ENCODE measurements at regions not wholly inside any gene's neighbourhood (a gene's known extent, or its start where the extent isn't known, plus 50 kb on each side); places are given as distances from the start of the nearest gene placed in this dataset.

DNA sequence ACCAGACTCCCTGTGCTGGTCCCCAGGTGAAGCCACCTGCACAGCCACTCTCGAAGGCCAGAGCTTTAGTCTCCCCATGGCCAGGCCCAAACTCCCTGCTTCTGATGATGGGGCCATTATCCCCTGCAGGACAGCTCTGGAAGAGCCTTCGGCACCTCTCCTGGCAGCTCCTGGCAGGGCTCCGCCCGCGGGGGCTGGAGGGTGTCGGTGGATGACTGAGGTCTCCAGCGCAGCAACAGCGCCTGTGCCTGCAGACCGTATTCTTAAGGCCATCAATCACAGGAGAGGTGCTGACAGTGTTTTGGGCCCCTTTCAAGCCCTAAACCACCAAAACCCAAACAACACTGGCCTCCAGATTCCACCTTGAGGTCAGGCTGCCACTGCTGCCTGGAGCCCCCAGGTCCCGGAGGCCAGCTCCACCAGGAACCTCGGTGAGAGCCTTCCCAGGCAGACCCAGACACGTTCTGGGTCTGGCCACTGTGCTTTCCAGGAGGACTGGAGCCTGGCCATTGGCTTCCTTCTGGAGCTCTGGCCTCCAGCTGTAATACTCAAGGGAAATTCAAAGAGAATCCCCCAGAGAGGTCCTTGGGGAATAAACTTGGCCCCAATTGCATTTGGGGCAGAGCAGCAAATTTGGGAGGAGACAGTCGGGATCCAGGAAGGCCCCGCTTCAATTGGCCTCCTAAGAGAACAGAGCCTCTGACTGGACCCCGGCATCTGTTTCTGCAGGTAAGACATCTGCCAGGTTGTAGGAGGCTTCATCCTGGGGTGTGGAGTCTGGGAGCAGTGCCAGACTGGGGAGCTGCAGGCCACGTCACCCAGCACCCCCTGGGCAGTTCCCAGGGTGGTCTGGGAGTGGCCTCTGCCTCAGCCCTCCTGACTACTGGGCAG, 210.6 kb upstream of the RTL1 start:
- H3K4me3 ChIP-seq, result no peak overlapping the region
- intact Hi-C loops (cut with DNase I), result no loop called here
- no peak overlapping the region for H3K27ac ChIP-seq
- DNase-seq, result peak; percentile 13
- H3K9me3 ChIP-seq, result no peaks in the 10 kb centered on the region
- H3K9ac ChIP-seq (ENCODE audit: low read depth in 2 of 2, low read length in 2 of 2), result no peak overlapping the region
- H3K36me3 ChIP-seq, result no peaks in the 10 kb centered on the region
- H3K27me3 ChIP-seq, result no peaks in the 10 kb centered on the region
- no peaks in the 10 kb centered on the region for H3K4me1 ChIP-seq
- TF ChIP-seq, protein P1, sequence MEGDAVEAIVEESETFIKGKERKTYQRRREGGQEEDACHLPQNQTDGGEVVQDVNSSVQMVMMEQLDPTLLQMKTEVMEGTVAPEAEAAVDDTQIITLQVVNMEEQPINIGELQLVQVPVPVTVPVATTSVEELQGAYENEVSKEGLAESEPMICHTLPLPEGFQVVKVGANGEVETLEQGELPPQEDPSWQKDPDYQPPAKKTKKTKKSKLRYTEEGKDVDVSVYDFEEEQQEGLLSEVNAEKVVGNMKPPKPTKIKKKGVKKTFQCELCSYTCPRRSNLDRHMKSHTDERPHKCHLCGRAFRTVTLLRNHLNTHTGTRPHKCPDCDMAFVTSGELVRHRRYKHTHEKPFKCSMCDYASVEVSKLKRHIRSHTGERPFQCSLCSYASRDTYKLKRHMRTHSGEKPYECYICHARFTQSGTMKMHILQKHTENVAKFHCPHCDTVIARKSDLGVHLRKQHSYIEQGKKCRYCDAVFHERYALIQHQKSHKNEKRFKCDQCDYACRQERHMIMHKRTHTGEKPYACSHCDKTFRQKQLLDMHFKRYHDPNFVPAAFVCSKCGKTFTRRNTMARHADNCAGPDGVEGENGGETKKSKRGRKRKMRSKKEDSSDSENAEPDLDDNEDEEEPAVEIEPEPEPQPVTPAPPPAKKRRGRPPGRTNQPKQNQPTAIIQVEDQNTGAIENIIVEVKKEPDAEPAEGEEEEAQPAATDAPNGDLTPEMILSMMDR (IDR thresholded peaks at IDR 0.05), result no peak

DNA sequence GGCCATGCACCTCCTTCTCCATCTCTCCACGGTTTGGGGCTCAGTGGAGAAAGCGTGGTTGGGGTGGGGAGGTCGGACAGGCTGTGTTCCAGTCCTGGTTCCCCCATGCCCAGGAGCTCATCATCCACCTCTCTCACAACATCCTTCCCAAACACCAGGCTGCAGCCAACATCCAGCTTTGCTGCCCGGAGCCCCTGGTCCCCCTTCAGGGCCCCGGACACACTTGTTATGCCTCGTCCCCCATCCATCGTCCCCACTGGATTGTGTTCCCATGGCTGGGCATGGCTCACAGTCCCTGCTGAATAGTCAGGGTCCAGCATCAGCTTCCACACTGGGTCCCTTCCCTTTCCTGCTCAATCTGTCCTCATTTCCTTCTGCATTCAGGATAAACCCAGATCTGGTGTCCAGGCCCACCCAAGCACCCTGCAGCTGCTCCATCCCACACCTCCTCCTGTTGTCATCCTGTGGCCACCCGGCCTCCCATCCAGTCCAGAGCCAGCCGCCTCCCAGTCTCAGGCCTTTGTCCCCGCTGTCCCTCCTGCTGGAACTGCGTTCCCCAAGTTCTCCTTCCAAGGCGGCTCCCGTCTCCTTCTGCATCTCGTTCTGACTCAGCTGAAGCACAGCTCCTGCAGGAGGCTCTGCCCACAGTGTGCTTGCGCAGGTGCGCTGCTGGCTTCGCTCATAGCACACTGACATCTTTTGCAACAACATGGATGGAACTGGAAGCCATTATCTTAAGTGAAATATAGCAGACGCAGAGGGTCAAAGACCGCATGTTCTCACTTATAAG, 211.4 kb upstream of the RTL1 start:
- TF ChIP-seq, protein P1 (IDR thresholded peaks at IDR 0.05), result no peak
- peak; percentile 10 for DNase-seq
- H3K27me3 ChIP-seq, result no peaks in the 10 kb centered on the region
- no peaks in the 10 kb centered on the region for H3K4me1 ChIP-seq
- H3K9me3 ChIP-seq, result no peaks in the 10 kb centered on the region
- intact Hi-C loops (cut with DNase I), result no loop called here
- H3K36me3 ChIP-seq, result no peaks in the 10 kb centered on the region
- H3K9ac ChIP-seq (ENCODE audit: low read depth in 2 of 2, low read length in 2 of 2), result no peak overlapping the region
- H3K4me3 ChIP-seq, result no peak overlapping the region
- H3K27ac ChIP-seq, result no peak overlapping the region

DNA sequence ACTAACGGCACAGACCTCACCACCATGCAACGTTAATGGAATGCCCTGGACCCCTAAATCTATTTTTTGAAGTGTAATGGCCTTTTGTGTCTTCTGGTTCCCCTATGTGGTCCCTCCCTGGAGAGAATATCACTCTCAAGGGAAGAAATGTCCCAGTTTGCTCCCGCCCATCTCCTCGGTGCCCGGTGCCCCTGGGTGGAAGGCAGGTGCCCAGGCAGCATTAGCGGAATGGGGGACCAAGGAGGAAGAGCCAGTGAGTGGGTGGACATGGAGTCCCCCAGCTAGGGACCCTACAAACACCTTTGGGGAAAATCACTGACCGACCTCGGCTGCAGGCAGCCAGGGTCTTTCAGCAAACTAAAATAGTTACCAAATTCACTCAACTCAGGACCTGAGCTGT, 212.1 kb upstream of the RTL1 start:
- no peak for DNase-seq
- Histone ChIP-seq H3K4me3 (no peak overlapping the region), H3K36me3 (no peaks in the 10 kb centered on the region), H3K9me3 (no peaks in the 10 kb centered on the region), H3K27ac (no peak overlapping the region), H3K4me1 (no peaks in the 10 kb centered on the region), H3K9ac (ENCODE audit: low read depth in 2 of 2, low read length in 2 of 2) (no peak overlapping the region), H3K27me3 (no peaks in the 10 kb centered on the region)
- intact Hi-C loops (cut with DNase I), result no loop called here
- TF ChIP-seq, protein P1 (IDR thresholded peaks at IDR 0.05), result no peak

DNA sequence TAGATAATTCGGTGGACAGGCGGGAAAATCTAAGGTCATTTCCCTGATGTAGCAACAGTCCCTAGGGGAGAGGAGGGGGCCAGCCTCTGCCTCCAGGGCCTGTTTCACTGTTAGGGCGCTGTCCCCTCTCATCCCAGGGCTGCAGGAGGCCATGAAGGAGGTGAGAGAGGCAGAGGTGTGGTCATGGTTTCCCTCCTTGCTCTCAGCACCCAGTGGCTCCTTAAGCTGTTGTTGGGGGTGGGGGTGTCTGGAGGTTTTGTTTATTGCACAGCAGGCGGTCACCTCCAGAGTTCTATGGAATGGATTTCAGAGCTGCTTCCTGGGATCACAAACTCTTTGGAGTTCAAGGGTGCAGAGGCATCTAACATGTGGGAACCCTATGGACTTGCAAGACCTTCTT, 212.5 kb upstream of the RTL1 start:
- DNase-seq, result no peak
- intact Hi-C loops (cut with DNase I), result no loop called here

DNA sequence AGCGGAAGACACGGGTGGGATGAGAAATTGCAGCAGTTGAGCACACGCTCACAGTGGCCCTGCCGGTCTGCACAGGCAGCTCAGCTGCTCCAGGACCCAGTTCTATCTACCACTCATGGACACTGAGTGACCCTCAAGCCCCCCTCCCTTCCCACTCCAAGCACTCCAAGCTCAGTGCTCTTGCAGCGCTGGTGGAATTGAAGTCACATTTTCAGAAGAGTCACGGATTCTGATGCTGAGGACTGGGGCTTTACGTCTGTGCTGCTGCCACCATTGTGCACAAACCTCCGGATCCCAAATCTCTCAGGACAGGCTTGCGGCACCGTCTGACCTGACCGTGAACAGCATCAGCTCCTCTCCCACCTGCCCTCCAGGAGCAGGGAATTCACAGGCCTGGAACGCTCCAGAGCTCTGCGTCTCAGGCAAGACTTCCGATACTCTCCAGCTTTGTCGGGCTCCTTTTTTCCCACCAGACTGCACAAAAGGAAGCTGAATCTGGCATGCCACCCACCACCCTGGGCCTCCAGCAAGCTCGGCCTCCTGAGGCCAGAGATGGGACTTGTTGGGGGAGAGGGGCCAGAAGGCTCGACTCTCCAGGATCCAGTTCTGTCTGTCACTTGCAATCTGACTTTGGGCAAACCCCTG, 213.1 kb upstream of the RTL1 start:
- Histone ChIP-seq H3K27ac (no peak overlapping the region), H3K9me3 (no peaks in the 10 kb centered on the region), H3K36me3 (no peaks in the 10 kb centered on the region), H3K27me3 (no peaks in the 10 kb centered on the region), H3K9ac (ENCODE audit: low read depth in 2 of 2, low read length in 2 of 2) (no peak overlapping the region), H3K4me3 (no peak overlapping the region), H3K4me1 (no peaks in the 10 kb centered on the region)
- no peak for DNase-seq
- TF ChIP-seq, protein P1 (IDR thresholded peaks at IDR 0.05), result no peak
- intact Hi-C loops (cut with DNase I), result no loop called here

More for the DNA sequence above, 212.5 kb upstream of the RTL1 start:
- H3K27me3 ChIP-seq, result no peaks in the 10 kb centered on the region
- no peak overlapping the region for H3K9ac ChIP-seq (ENCODE audit: low read depth in 2 of 2, low read length in 2 of 2)
- no peaks in the 10 kb centered on the region for H3K36me3 ChIP-seq
- H3K9me3 ChIP-seq, result no peaks in the 10 kb centered on the region
- TF ChIP-seq, protein P1 (IDR thresholded peaks at IDR 0.05), result no peak
- no peak overlapping the region for H3K4me3 ChIP-seq
- H3K27ac ChIP-seq, result no peak overlapping the region
- no peaks in the 10 kb centered on the region for H3K4me1 ChIP-seq

All from colonic mucosa (tissue), 4 donors.